CD4-positive, alpha-beta T cell treated with Interleukin-4 for 4 hours (primary cell): ENCODE measurements at regions not wholly inside any gene's neighbourhood (a gene's known extent, or its start where the extent isn't known, plus 50 kb on each side); places are given as distances from the start of the nearest gene placed in this dataset.

Source experiments
- DNase-seq: peaks from one replicate; pipeline ENCODE4 v3.0.0-alpha.2; 2020

DNA sequence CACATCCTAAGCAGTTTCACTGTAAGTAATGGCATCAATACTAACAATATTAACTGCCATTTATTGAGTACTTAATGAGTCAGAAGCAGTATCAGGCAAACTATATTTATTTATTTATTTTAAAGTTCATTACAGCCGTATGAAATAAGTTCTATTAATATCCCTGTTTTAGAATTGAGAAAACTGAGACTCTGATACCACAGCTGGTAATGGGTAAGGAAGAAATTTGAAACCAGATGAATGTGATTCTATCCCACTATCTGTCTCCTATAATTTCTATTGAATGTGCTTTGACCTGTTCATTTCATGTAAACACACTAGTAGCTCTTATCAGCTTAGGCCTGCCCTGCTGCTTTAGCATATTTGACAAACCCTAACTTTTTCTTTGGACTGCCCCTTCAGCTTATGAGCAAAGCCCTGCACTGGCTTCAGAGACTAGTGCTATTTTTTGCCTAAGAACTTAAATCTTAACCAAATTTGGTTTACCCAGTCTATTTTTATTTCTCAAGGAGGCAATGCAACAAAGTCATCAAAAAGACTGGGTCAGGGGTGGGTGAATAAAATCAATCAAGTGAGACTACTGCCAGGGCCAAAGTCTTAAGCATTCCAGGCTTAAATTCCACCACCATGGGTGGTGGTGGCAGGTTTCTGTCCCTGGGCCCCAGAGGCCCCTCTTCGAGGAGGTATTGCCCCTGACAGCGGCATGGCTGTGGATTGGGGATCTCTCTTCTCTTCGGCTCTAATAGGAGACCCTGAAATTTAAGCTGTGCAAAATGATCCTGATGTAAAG is 143.4 kb downstream of the DLEU7 start:
- DNase-seq = no peak

DNA sequence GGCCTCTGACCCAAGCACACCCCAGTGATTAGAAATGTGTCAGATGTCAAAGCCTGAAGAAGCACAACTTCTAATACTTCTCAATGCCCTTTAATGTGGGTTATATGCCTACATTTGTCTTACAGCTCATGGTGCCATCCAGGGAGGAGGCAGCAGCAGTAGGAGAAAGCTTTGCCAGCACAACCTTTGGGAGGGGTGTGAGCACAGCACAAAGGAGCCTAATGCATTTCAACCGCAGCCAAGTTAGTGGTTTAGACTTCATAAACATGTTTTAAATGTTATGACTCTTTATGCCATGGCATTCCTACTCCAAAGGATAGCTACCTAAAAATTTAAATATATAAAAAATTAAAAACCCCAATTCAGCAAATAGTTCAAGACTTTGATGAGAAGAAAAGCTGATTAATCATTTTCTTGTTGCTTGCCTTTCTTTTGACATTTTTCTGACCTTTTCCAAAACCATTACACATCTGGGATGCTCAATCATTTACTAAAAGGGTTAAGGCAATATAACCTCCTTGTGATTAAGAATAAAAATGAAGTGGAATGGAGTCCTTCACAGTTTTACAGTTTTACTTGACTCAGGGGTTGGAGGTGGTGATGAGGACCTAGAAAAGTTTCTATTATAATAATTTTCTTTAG is 142.7 kb downstream of the DLEU7 start:
- no peak for DNase-seq

DNA sequence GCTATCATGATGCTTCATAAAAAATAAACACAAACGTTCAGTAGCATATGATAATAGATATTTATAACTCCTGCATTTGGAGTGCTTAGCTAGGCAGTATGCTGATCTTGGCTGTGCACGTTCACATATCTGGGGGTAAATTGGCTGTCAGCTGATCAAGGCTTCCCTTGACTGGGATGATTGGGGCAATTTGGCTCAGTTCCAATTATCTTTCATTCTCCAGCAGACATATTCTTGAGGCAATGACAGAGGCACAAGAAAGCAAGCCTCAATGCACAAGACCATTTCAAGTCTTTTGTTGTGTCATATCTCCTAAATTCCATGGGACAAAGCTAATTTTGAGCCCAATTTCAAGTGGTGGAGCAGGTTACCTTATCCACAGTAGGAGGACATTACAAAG is 142.0 kb downstream of the DLEU7 start:
- no peak for DNase-seq

DNA sequence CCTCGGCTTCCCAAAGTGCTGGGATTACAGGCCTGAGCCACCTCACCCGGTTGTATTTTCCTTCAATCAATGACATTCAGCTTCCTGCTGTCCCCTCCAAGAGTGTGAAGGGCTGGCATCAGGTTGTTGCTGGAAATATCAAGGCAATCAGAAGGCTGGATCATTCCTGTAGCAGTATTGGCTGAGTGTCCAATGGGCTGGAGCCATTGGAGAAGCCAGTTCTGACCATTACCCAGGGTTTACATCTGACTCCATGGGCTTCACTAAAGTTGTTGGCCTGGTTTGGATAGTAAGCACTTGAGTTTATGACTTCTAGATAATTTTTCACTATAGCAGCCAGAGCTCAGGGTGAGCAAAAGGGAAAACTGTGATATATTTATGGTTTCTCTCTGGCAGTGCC is 137.0 kb downstream of the DLEU7 start:
- no peak for DNase-seq

DNA sequence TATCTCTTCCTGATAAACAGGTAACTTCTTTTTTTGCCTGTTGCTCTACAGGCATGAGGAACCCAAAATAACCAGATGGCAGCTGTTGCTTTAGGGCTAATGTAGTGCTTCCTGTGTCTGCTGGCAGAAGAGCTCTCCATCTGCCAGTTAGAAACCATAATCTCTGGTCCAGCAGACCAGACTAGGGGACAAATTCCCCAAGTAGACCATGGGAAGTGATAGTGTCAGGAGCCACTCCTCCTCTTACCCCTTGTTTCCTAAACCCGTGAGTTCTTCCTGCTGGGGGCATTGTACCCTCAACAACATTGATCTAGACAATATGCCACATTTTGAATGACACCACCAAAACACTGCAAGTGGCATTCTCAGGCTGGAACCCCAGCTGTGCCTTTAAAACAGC is 135.9 kb downstream of the DLEU7 start:
- DNase-seq = no peak

DNA sequence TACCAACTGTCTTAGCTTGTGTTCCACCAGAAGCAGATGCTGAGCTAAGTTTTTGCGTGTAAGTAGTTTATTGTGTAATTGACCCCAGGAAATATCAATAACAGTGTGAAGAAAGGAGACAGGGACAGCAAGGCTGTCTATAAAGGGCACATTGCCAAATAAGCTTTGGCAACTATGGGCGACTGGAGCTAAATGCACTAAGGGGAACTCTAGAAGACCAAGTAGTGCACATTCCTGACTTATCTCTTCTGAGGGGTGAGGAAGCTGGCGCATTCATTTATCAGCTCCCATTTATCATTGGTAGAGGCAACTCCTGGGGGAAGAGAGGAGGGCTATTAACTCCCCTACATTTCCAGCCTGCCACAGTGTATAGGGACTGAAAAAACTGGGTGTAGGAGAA is 135.0 kb downstream of the DLEU7 start:
- no peak for DNase-seq

DNA sequence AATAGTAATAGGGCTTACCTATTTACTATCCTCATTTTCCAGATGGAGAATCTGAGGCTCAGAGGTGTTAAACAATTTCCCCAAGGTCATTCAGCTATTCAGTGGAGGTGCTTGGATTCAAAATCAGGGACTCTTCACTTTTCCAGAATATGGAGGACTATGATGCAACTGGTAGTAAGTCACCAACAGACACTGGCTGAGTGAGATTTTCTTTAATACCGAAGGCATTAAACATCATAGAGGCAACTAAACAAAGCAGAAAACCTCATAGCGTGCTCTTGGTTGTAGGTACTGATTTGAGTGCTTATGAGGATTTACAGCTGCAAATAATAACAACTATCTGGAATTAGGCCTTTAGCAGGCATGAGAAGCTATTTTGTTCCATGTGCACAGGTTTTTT is 134.4 kb downstream of the DLEU7 start:
- no peak for DNase-seq

DNA sequence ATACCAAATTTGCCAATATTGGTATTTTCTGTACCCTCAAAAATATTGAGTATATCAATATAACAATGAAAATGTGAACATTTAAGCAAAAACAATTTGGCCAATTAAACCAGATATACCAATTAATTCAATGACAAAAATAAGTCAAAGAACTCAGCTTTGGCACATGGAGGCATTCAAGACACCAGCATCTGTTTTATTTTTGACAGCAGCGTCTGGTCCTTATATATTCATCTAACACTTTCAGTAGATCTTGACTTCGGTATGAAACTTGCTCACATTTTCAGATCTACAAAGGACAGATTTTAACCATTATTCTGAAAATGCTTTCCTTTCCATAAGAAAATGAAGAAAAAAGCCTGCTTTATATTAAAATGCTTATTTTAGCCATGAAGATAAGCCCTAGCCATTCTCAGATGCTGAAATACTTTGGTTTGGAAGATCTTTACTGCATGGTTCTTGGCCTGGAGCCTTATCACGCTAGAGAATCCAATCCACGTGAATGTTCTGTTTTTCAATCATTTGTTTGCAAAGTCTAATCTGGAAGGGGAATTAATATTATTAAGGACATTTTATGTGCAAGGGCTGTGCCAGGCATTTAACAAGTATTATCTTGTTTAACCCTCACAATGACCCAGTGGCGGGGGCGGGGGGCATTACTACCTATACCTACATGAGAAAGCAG is 132.2 kb downstream of the DLEU7 start:
- no peak for DNase-seq

DNA sequence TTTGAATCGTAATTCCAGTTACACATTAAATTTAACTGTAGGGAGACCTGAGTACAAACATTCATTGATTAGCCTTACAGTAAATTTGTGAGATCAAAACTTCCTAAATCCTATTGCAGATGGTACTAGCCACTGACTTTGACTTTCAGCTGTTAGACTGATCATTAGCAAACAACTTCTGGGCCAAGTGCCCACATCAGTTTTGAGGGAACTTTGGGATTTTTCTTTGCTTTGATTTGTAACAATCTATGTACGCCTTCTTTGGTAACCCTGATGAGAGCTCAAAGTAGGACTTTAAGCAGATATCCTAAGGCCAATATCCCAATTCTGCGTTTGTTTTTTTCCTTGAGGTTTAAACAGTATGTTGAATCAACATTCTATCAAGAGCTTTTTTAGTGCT is 131.5 kb downstream of the DLEU7 start:
- no peak for DNase-seq

DNA sequence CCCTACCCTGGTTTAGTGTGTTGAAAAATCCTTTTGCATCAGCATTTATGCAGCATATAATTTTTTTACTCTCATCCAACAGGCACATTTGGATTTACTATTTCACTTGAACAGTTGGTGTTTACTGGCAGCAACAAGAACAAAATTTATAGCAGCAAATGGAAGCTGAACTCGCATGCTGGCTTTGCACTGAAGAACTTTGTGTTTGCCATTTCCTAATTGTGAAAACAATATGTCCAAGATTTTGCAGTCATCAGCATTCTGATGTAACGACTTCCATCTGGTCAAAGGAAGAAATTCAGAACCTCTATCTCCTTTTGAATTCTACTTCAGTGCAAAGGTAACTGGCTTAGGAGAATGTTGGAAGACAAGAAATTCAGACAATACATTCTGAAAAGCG is 131.0 kb downstream of the DLEU7 start:
- no peak for DNase-seq

DNA sequence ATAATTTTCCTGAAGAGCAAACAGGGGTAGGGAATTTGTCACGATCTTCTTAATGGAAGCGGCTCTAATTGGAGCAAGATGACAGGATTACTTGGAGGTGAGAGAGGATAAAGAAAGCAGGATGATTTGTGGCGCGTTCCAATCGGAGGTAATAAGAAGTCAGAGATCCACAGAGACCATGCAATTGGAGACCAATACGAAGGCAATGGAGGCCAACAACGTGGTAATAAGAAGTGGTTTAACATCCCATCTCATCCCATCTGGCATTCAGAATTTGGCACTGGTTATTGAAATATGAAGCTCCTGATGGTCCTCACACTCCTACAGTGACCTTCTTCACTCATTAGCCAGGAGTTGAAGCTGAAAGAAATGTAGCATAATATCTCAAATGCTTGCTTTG is 130.6 kb downstream of the DLEU7 start:
- no peak for DNase-seq

DNA sequence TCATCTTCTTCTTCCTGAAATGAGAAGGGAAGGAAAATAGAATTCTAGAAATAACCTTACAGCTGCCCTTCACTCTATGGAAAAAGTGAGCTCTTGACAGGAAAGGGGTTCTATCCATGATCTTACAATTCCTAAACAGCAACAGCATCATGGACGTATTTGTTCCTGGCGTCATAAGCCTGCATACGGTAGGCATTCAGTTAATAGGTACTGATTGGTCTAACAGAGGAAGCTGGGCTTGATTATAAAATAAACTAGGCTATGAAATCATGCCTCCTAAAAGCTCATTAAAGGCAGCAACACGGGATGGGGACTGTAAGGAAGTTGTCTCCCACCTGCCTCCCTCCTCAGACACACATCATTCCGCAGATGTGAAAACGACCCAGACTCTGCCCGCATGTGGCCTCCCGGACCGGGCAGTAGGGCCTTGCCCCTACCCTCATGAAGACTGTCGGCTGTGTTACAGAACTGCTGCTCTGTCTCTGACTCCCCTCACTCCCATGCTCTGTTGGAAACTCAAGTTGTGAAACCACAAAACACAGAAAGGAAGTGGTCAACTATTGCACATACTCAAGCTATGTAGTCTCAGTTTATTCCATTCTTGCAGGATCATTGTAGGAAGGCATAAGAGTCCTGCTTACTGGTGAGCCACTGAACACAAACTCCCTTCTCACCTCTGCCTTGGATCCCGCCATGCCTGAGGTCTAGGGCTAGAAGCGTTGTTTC is 129.8 kb downstream of the DLEU7 start:
- peak; percentile 37 for DNase-seq

DNA sequence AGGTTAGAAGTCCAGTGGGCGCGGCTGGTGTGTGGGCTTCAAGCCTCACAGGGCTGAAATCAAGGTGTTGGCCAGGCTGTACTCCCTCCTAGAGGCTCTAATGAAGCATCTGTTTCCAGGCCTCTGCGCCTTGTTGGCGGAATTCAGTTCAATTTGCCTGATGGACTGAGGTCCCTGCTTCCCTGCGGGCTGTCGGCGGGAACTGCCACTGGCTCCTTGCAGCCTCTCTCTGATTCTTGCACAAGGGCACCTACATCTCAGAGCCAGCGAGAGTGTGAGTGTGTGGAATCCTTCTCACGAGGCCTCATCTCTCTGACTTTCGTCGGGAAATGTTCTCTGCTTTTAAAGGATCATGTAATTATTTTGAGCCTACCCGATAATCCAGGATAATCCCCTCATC is 128.6 kb downstream of the DLEU7 start:
- DNase-seq = no peak

DNA sequence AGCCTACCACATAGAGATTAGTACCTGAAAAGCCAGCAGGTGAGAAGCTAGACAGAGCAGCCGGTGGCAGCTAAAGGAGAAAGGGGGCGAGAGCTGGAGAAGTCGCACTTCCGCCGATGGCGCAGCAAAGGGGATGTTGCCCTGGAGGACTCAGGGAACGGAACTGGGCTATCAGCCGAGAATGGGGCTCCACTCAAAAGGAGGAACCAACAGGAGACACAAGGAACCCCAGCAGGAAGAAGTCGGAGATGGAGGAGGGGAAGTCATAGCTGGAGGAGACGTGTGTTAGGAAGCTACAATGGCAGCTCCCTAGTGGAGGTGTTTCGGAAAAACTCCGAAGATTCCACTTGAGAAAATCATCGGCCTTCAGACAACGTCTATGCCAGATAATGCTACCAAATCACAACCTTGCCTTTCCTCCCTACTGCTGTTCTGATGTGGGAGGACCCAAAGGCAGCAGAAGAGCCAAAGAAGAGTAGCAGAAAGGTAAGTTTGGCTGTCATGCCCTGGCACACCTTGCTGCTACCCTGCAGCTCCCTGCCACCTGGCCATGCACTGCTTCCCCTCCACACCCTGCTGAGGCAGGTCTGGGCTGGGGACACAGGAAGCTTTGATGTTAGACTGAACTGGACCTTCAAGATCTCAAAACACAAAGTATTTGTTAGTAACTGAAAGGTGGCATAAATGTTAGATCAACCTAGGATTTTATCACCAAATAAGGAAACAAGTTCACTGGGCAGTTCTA is 127.9 kb downstream of the DLEU7 start:
- DNase-seq = peak; percentile 6

DNA sequence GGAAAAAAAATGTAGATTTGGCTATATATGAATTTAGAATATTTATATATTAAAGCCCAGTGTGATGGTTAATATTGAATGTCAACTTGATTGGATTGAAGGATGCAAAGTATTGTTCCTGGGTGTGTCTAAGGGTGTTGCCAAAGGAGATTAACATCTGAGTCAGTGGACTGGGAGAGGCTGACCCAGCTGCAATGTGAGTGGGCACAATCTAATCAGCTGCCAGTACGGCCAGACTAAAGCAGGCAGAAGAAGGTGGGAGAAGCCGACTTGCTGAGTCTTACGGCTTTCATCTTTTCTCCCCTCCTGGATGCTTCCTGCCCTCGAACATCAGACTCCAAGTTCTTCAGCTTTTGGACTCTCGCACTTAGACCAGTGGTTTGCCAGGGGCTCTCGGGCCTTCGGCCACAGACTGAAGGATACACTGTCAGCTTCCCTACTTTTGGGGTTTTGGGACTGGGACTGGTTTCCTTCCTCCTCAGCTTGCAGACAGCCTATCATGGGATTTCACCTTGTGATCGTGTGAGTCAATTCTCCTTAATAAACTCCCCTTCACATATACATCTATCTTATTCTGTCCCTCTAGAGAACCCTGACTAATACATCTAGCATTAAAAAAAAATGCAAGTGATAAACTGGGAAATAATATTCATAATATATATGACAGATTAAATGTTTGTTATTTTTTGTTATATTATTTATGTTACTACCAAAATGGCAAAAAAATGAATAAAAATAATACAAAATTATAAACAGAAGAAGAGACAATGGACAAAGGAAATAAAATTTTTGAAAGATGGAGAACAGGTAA is 122.4 kb downstream of the DLEU7 start:
- no peak for DNase-seq

DNA sequence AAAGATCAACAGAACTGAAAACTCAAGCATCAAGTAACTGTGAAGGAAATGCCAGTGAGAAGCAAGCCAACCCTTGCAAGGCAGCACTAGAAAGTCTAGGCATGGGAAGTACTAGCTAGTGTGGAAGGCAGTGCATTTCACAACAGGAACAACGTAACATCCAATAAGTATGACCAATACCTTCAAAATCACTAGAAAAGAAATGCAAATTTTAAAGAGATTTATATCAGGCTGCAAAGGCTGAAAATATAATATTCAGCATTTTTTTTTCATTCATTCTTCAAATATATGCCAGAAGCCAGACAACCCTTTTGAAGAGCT is 121.9 kb downstream of the DLEU7 start:
- no peak for DNase-seq

DNA sequence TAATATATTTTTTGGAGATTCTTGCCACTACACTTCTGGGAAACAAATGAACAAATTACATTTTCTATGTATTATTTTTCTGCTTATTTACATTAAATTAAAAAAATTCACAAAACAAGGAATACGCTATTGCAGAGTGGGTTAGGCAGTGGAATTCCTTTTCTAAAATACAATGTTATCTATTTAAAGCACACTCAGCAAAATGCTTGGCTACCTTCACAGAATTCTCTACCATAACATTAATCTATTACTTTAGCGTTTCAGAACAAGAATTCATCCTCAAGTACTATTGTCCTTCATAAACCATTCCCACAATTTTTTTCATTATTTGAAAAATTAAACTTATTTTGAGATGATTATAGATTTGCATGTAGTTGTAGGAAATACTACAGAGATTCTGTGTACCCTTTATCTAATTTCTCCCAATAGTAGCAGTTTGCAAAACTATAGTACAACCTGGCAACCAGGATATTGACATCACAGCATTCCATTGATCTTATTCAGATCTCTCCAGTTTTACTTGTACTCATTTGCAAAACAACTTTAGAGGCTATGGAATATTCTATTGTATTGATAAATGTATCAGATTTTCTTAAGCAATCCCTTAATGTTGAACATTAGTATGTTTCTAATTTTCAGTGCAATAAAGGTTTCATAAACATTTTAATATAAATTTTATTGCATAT is 120.9 kb downstream of the DLEU7 start:
- DNase-seq = no peak

DNA sequence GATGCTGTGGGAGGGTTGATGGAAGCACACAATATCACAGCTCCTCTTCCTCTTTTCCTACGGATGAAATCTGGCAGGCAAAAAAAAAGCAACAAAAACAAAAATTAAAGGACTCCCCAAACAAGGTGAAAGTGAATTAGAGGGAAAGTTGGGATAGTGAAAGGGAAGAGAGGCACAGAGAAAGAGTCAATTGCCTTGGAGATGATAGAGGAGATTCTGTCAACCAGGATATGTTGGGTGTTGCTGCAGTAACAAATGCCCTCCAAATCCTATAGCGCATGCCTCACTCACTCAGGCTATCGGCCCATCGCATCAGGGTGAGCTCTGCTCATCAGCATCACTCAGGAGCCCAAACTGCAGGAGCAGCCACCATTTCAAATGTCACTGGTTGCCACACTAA is 119.1 kb downstream of the DLEU7 start:
- no peak for DNase-seq

DNA sequence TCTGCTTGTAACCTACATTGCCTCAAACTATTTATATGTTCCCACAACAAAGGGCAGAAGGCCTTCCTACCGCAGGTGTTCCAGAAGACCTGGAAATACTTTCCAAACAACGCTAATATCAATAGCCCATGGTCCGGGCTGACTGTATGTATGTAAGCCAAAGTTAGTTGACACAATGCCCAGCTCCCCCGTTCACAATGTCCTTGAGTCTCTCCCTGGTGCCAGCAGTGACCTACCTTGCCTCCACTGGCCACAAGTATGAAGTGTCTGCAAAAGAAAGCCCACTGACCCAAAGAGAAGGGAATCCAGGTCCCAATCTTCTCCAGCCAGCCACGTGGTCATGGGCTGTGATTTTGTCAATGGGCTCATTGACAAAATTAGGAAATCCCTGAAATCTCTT is 118.6 kb downstream of the DLEU7 start:
- no peak for DNase-seq

DNA sequence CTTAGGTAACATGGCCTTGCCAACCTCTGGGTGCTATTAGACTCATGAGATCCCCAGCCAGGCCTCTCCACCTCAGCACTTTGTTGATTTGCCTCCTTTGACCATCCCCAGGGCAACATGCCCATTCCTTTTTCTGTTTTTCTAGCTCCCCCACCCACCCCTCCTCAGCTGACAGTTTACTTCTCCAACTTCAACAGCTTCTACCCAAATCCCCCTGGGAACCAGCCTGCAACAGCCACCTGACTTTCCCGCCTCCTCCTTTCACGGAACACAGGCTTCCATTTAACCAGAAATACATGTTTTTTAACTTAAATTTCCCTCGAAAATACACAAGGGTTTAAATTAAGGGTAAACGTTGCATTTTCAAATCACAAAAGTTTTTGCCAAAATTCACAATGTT is 117.3 kb downstream of the DLEU7 start:
- DNase-seq = no peak

DNA sequence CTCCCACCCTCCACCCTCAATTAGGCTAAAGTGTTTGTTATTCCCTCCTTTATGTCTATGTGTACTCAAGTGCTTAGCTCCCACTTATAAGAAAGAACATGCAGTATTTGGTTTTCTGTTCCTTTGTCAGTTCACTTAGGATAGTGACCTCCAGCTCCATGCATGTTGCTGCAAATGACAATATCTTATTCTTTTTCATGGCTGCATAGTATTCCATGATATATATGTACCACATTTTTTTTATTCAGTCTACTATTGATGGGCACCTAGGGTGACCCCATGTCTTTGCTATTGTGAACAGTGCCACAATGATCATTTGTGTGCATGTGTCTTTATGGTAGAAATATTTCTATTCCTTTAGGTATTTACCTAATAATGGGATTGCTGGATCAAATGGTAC is 114.3 kb downstream of the DLEU7 start:
- no peak for DNase-seq
